SK-N-SH (cell line): ENCODE measurements at regions not wholly inside any gene's neighbourhood (a gene's known extent, or its start where the extent isn't known, plus 50 kb on each side); places are given as distances from the start of the nearest gene placed in this dataset.

ENCODE experiments used
- EP300 ChIP-seq, 2 experiments: IDR thresholded peaks; 2 replicates each; pipeline versions ENCODE4 v1.4.0 to v1.6.1; 2012; ENCODE audit warnings: borderline replicate concordance in 1 of 2, low read depth in 1 of 2, low read length in 1 of 2
- EZH2phosphoT487 ChIP-seq: fragments of 200-600 bp; sonication (generic); IDR thresholded peaks from 2 replicates; pipeline ENCODE4 v1.6.1; 2017; ENCODE audit warnings: low read depth, mixed run types, mild to moderate bottlenecking, antibody characterized with exemption, moderate library complexity, borderline replicate concordance
- JUND ChIP-seq: IDR thresholded peaks from 2 replicates; pipeline ENCODE4 v1.4.0; 2012
- POLR2AphosphoS5 ChIP-seq: IDR thresholded peaks from 2 replicates; pipeline ENCODE4 v1.6.1; 2012; ENCODE audit warnings: low read depth, low read length
- RCOR1 ChIP-seq: fragments of 150-350 bp; IDR thresholded peaks from 2 replicates; pipeline ENCODE4 v1.6.1; 2017; ENCODE audit warnings: antibody characterized with exemption, low read length
- RFX5 ChIP-seq: IDR thresholded peaks from 2 replicates; pipeline ENCODE4 v1.6.1; 2012; ENCODE audit warnings: mild to moderate bottlenecking, improper control_type of control experiment, low read length
- TF ChIP-seq, protein P1 (sequence below): fragments of 200-600 bp; sonication (generic); IDR thresholded peaks from 2 replicates; pipeline ENCODE4 v1.6.1; 2017; ENCODE audit warnings: antibody characterized with exemption, mild to moderate bottlenecking, moderate library complexity
- TF ChIP-seq, protein P2 (sequence below): IDR thresholded peaks from 2 replicates; pipeline ENCODE4 v1.6.1; 2012; ENCODE audit warnings: mild to moderate bottlenecking, low read depth, low read length, moderate library complexity
- TF ChIP-seq, protein P3 (sequence below): fragments of 150-350 bp; IDR thresholded peaks from 2 replicates; pipeline ENCODE4 v1.6.1; 2017; ENCODE audit warnings: antibody characterized with exemption, low read length, low read depth, borderline replicate concordance

DNA sequence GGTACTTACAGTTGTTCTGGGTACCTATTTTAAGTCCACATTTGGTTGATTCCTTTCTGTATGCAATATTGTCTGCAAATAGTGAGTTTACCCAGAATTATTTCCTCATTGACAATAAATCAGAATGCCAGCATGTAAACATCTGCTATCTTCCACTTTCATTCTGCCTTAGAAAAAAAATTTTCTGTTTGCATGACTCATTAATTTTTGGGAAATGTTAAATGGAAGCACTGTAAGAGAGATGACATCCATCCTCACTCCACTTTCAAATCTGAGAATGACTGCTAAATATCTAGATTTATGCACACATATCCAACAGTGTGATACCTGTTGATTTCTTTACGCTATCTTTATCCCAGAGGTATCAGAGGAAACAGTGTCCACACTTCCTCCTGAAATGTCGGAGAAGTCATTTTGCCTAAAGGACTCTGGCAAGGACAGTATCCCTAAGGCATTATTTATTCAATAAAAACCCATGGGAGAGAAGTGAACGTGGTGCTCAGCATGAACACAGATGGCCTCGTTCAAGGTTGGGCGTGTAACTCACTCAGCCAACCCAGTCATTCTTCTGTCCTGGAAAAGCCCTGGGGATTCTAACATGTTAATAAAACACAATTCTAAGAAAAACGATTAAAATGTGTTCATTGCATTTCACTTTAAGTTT lies 780.9 kb downstream of the QKI start:
- TF ChIP-seq RFX5 (no peak), POLR2AphosphoS5 (no peak), EP300 (IDR thresholded peaks at IDR 0.05; ENCODE audit: borderline replicate concordance in 1 of 2, low read depth in 1 of 2, low read length in 1 of 2) (no peak), EZH2phosphoT487 (no peak), RCOR1 (no peak), JUND (no peak)
- TF ChIP-seq, protein P1, sequence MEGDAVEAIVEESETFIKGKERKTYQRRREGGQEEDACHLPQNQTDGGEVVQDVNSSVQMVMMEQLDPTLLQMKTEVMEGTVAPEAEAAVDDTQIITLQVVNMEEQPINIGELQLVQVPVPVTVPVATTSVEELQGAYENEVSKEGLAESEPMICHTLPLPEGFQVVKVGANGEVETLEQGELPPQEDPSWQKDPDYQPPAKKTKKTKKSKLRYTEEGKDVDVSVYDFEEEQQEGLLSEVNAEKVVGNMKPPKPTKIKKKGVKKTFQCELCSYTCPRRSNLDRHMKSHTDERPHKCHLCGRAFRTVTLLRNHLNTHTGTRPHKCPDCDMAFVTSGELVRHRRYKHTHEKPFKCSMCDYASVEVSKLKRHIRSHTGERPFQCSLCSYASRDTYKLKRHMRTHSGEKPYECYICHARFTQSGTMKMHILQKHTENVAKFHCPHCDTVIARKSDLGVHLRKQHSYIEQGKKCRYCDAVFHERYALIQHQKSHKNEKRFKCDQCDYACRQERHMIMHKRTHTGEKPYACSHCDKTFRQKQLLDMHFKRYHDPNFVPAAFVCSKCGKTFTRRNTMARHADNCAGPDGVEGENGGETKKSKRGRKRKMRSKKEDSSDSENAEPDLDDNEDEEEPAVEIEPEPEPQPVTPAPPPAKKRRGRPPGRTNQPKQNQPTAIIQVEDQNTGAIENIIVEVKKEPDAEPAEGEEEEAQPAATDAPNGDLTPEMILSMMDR: no peak
- TF ChIP-seq, protein P2, sequence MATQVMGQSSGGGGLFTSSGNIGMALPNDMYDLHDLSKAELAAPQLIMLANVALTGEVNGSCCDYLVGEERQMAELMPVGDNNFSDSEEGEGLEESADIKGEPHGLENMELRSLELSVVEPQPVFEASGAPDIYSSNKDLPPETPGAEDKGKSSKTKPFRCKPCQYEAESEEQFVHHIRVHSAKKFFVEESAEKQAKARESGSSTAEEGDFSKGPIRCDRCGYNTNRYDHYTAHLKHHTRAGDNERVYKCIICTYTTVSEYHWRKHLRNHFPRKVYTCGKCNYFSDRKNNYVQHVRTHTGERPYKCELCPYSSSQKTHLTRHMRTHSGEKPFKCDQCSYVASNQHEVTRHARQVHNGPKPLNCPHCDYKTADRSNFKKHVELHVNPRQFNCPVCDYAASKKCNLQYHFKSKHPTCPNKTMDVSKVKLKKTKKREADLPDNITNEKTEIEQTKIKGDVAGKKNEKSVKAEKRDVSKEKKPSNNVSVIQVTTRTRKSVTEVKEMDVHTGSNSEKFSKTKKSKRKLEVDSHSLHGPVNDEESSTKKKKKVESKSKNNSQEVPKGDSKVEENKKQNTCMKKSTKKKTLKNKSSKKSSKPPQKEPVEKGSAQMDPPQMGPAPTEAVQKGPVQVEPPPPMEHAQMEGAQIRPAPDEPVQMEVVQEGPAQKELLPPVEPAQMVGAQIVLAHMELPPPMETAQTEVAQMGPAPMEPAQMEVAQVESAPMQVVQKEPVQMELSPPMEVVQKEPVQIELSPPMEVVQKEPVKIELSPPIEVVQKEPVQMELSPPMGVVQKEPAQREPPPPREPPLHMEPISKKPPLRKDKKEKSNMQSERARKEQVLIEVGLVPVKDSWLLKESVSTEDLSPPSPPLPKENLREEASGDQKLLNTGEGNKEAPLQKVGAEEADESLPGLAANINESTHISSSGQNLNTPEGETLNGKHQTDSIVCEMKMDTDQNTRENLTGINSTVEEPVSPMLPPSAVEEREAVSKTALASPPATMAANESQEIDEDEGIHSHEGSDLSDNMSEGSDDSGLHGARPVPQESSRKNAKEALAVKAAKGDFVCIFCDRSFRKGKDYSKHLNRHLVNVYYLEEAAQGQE: no peak
- TF ChIP-seq, protein P3, sequence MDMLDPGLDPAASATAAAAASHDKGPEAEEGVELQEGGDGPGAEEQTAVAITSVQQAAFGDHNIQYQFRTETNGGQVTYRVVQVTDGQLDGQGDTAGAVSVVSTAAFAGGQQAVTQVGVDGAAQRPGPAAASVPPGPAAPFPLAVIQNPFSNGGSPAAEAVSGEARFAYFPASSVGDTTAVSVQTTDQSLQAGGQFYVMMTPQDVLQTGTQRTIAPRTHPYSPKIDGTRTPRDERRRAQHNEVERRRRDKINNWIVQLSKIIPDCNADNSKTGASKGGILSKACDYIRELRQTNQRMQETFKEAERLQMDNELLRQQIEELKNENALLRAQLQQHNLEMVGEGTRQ: no peak
